Duodenal mucosa (tissue), 2 donors: ENCODE measurements at regions not wholly inside any gene's neighbourhood (a gene's known extent, or its start where the extent isn't known, plus 50 kb on each side); places are given as distances from the start of the nearest gene placed in this dataset.

Experiments
- H3K27ac ChIP-seq: one replicate; pipeline ENCODE4 v1.7.0; 2013; ENCODE audit warnings: low read depth, low read length
- H3K27me3 ChIP-seq, 2 donors: one replicate each; pipeline ENCODE4 v1.7.0; 2013; ENCODE audit warnings: low read length in 2 of 2, control low read depth in 1 of 2; ENCODE audit not compliant: insufficient read depth in 2 of 2, control insufficient read depth in 1 of 2
- H3K36me3 ChIP-seq, 2 donors: one replicate each; pipeline ENCODE4 v1.7.0; 2013; ENCODE audit warnings: low read length in 2 of 2, control low read depth in 1 of 2; ENCODE audit not compliant: insufficient read depth in 2 of 2, control insufficient read depth in 1 of 2
- H3K4me1 ChIP-seq, 2 donors: one replicate each; pipeline ENCODE4 v1.7.0; 2013; ENCODE audit warnings: low read length in 2 of 2, control low read depth in 1 of 2; ENCODE audit not compliant: insufficient read depth in 2 of 2, control insufficient read depth in 1 of 2
- H3K4me3 ChIP-seq, 2 donors: one replicate each; pipeline ENCODE4 v1.7.0; 2013; ENCODE audit warnings: low read length in 2 of 2, low read depth in 1 of 2
- H3K9ac ChIP-seq, 2 donors: one replicate each; pipeline ENCODE4 v1.7.0; 2013; ENCODE audit warnings: low read length in 2 of 2, low read depth in 1 of 2
- H3K9me3 ChIP-seq, 2 donors: one replicate each; pipeline ENCODE4 v1.7.0; 2013; ENCODE audit warnings: low read length in 2 of 2, control low read depth in 1 of 2; ENCODE audit not compliant: control insufficient read depth in 1 of 2

DNA sequence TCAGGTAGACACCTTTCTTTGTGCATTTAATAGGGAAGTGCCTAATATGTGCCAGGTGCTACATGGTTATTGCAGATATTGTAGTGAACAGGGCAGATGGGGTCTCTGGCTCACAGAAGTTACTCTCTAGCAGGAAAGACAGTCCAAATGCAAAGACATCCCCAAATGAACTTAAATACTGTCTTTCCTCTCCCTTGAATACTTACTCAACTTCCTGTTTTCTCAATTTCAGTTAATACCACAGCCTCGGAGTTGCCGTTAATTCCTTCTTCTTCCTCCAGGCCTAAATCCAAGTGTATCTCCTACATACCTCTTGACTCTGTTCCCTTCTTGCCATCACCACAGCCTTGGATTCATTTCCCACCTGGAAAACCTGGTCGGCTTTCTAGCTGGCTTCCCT, 134.3 kb upstream of the SESN3 start:
- H3K9ac ChIP-seq = no peak overlapping the region
- H3K4me1 ChIP-seq = peaks cover 0 to 9% of the 10 kb centered on the region in 2 donors
- no peak overlapping the region for H3K27ac ChIP-seq
- no peaks in the 10 kb centered on the region for H3K36me3 ChIP-seq
- no peak overlapping the region for H3K4me3 ChIP-seq
- H3K27me3 ChIP-seq = no peaks in the 10 kb centered on the region
- no peaks in the 10 kb centered on the region for H3K9me3 ChIP-seq

DNA sequence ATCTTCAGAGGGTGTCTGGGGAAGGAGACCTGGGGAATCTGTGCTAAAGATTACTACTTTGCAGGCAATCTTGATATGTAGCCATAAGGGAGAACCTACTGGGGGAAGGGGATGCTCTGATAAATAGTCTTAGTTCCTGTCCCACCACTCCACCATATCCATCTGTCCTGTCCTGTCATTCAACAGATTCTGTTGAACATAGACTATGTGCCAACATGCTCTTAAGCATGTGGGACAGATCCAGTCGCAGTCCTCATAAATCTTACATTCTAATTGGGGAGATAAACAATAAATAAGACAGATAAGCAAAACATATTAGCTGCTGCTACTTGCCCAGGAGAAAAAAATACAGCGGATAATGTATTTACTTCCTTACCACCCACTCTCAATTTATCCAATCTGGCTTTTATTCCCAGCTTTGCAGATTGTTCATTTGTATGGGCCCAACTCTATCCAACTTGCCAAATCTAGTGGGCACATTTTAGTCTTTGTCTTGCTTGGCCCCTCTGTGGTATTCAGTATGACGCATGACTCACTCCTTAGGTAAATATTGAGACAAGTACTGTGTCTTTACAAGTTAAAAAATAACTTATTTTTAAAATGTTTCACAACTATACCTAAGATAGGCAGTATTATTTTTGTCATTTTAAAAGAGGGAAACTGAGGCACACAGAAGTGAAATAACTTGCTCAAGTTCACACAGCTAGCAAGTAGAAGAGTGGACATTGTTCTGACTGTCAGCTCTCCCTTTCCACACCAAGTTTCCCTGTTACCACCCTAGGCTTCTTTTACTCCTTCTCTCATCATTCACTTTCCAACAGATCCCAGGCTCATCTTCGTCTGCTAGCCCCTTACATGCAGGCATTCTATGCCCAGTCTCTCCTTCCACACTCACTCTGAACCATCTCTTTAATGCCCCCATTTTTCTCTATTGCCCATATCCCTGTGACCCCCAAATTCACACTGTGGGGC, 133.6 kb upstream of the SESN3 start:
- Histone ChIP-seq H3K4me1 (peaks cover 0 to 9% of the 10 kb centered on the region in 2 donors), H3K9ac (no peak overlapping the region), H3K27ac (no peak overlapping the region), H3K27me3 (no peaks in the 10 kb centered on the region), H3K36me3 (no peaks in the 10 kb centered on the region), H3K4me3 (no peak overlapping the region), H3K9me3 (no peaks in the 10 kb centered on the region)

DNA sequence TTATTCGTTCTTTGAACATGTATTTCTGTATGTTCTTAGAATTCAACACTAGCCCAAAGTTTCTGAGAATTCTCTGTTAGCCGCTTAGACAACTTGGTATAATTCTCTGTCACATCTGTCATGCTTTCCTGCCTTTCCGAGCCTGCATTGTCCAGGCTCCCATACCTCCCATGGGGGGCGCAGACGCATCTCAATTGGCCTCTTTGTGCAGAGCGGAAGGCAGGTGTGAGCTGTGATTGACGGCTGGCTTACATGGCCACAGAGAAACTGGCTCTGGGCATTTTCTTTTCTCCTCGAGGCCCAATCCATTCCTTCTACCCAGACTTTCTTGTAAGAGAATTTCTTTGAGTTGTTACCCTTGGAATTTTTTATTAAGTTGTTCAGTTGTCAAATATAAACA, 132.7 kb upstream of the SESN3 start:
- Histone ChIP-seq H3K9ac (no peak overlapping the region), H3K36me3 (no peaks in the 10 kb centered on the region), H3K4me1 (peaks cover 0 to 9% of the 10 kb centered on the region in 2 donors), H3K4me3 (no peak overlapping the region), H3K9me3 (no peaks in the 10 kb centered on the region), H3K27me3 (no peaks in the 10 kb centered on the region), H3K27ac (no peak overlapping the region)

DNA sequence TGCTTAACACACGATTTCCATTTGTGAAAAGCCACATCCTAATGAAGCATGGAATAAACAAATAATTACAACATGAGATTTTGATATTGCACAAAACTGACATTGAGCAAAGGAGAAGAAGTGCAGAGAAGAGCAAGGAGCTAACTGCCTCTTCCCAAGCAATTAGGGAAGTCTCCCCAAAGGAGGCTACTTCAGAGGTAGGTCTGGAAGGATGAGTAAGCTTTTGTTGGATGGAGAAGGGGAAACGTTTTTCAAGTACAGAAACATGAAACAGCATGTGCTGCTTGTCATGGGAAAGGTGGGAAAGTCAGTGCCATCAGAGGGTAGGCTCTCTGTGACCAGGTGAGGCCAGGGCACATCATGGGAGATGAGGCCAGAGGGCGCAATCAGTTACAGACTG, 132.2 kb upstream of the SESN3 start:
- no peak overlapping the region for H3K27ac ChIP-seq
- no peak overlapping the region for H3K9ac ChIP-seq
- H3K36me3 ChIP-seq = no peaks in the 10 kb centered on the region
- H3K9me3 ChIP-seq = no peaks in the 10 kb centered on the region
- peaks cover 0 to 9% of the 10 kb centered on the region in 2 donors for H3K4me1 ChIP-seq
- H3K27me3 ChIP-seq = no peaks in the 10 kb centered on the region
- no peak overlapping the region for H3K4me3 ChIP-seq

DNA sequence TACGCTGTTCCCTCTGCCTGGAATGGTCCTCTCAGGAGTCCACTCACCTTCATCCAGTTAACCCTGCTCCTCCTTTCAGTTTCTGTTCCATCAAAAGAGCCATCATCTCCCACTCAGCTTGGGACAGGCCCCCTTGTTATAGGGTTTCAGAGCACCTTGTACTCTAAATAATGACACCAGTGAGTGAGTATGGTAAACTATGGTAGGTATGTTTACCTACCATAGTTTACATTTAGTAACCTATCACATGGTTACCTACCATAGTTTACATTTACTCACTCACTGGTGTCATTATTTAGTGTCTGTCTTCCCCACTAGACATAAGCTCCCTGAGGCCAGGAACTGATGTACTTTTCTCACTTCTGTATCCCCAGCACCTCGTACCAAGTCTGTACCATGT, 130.2 kb upstream of the SESN3 start:
- H3K27ac ChIP-seq = no peak overlapping the region
- H3K4me1 ChIP-seq = peaks cover 0 to 9% of the 10 kb centered on the region in 2 donors
- no peaks in the 10 kb centered on the region for H3K9me3 ChIP-seq
- no peaks in the 10 kb centered on the region for H3K36me3 ChIP-seq
- no peak overlapping the region for H3K9ac ChIP-seq
- H3K27me3 ChIP-seq = no peaks in the 10 kb centered on the region
- no peak overlapping the region for H3K4me3 ChIP-seq

- Histone ChIP-seq H3K9me3 (no peaks in the 10 kb centered on the region), H3K9ac (no peak overlapping the region), H3K27ac (no peak overlapping the region), H3K4me1 (peaks cover 0 to 9% of the 10 kb centered on the region in 2 donors), H3K36me3 (no peaks in the 10 kb centered on the region), H3K27me3 (no peaks in the 10 kb centered on the region), H3K4me3 (no peak overlapping the region)
Observed at GRCh38 chr11:95360377-95361075, 129.5 kb upstream of the SESN3 start.

DNA sequence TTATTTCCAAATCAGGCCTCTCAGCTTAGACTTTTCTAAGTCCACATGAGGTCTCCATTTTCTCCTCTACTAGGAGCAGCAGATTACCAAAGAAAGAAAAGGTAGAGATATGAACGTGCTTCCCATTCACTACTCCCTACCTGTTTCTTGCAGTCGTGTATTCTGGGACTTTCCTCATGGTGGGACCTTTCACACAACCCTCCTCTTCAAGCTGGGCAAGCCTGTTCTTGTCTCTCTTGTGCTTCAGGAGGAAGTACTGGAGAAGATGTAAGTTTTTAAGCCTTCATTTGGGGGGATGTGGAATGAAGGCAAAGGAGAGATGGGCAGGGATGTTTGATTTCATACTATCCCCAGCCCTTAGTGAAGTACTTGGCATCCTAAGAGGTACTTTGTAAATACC, 128.8 kb upstream of the SESN3 start:
- no peaks in the 10 kb centered on the region for H3K27me3 ChIP-seq
- H3K4me3 ChIP-seq = no peak overlapping the region
- no peaks in the 10 kb centered on the region for H3K9me3 ChIP-seq
- H3K4me1 ChIP-seq = peaks cover 0 to 6% of the 10 kb centered on the region in 2 donors
- H3K27ac ChIP-seq = no peak overlapping the region
- H3K36me3 ChIP-seq = no peaks in the 10 kb centered on the region
- no peak overlapping the region for H3K9ac ChIP-seq

DNA sequence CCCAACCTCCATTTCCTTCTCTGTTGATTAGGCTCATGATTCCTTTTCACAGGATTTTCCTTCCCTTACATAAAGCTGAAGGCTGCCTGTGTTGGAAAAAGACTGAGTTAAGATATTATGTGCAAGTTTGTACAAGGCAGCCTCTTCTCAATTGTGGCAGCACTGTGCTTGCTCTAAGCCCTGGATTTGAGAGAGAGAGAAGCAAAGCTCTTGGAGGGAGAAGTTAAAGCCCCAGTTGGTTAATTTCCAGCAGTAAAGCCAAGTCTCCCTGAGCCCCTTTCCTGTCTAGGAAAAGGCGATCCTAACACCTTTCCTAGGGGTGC, 128.3 kb upstream of the SESN3 start:
- H3K9me3 ChIP-seq = no peaks in the 10 kb centered on the region
- H3K9ac ChIP-seq = no peak overlapping the region
- H3K27ac ChIP-seq = no peak overlapping the region

DNA sequence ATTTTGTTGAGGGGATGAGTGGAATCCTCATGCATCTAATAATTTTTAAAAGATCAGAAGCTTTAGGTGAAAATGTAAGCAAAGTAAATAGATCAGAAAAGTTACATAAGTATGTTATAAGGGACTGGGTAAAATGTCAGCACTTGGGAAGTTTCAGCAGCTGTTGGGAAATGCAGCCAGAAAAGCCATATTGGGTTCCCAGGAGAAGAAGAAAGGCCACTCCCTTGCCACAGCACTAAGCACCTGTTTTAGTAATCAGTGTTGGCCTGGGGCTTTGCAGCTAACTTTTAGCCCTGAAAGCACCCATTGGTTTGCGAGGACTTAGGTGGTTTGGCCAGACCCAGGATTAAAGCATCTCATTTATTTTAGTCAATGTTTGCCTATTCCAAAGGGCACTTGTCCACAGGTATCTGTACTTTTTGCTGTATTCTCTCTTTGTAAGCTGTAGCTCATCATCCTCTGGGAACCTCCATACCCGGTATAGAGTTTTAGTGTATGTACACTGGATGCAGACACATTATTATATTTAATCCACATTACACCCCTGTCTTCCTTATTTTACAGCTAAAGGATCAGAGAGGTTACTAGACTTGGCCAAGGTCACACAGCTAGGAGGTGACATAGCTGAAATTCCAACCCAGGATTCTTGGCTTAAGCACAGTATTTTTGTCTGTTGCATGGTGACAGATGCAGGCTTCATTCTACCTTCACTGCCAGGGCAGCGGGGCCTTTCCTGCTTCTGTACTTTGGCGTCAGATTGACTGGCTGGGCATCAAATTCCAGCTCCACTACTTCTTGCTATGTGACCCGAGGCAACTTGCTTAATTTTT, 127.7 kb upstream of the SESN3 start:
- Histone ChIP-seq H3K27me3 (no peaks in the 10 kb centered on the region), H3K9me3 (no peaks in the 10 kb centered on the region), H3K4me1 (no peaks in the 10 kb centered on the region), H3K27ac (no peak overlapping the region), H3K4me3 (no peak overlapping the region), H3K9ac (no peak overlapping the region), H3K36me3 (no peaks in the 10 kb centered on the region)

More for the DNA sequence above, 128.3 kb upstream of the SESN3 start:
- Histone ChIP-seq H3K36me3 (no peaks in the 10 kb centered on the region), H3K4me3 (no peak overlapping the region), H3K27me3 (no peaks in the 10 kb centered on the region), H3K4me1 (peaks cover 0 to 2% of the 10 kb centered on the region in 2 donors)

GRCh38 chr11:95354304-95354703, 123.3 kb upstream of the SESN3 start:
- H3K4me3 ChIP-seq = no peak overlapping the region
- no peak overlapping the region for H3K27ac ChIP-seq
- no peaks in the 10 kb centered on the region for H3K9me3 ChIP-seq
- H3K4me1 ChIP-seq = no peaks in the 10 kb centered on the region
- no peak overlapping the region for H3K9ac ChIP-seq
- no peaks in the 10 kb centered on the region for H3K36me3 ChIP-seq
- H3K27me3 ChIP-seq = no peaks in the 10 kb centered on the region
